ENCODE measurements at regions not wholly inside any gene's neighbourhood (a gene's known extent, or its start where the extent isn't known, plus 50 kb on each side); places are given as distances from the start of the nearest gene placed in this dataset.

DNA sequence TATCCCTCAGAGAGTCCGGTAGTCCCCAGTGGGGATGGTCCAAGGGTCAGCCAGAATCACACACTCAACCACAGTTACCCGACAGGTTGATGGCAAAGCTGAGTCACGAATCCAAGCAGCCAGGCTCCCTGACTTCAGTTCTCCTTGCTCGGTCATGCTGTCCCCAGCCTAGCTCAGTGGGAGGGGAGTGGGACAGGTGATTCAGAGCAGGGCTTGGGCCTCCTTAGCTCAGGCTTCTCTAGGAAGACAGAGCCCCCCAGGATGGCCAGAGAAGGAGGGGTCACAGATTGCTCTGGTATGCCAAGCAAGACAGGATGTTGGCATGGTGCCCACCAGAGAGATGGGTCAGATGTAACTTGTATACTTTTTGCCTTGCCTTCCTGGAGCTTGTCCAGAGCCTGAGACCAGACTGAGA is 66.5 kb downstream of the EFNB1 start:
- TF ChIP-seq MAX (IDR thresholded peaks at IDR 0.05; ENCODE audit: low read depth) (0 out of 2 replicates have a peak, but pooled peaks have one; percentile 15), SIN3A (IDR thresholded peaks at IDR 0.05; ENCODE audit: borderline replicate concordance, low read depth, low read length) (no peak), GATA2 (CRISPR knock-in tag; IDR thresholded peaks at IDR 0.05) (no peak), CTCF (IDR thresholded peaks at IDR 0.05) (no peak)

Measured in SK-N-SH (cell line).